ENCODE measurements at regions not wholly inside any gene's neighbourhood (a gene's known extent, or its start where the extent isn't known, plus 50 kb on each side); places are given as distances from the start of the nearest gene placed in this dataset.

- TF ChIP-seq FOXA1 (IDR thresholded peaks at IDR 0.05) = no peak
- TF ChIP-seq LEF1 (IDR thresholded peaks at IDR 0.05; ENCODE audit: borderline replicate concordance) = no peak
- TF ChIP-seq NFRKB (IDR thresholded peaks at IDR 0.05) = no peak
- TF ChIP-seq SP1 (IDR thresholded peaks at IDR 0.05) = no peak
- TF ChIP-seq TARDBP (IDR thresholded peaks at IDR 0.05) = no peak
- TF ChIP-seq FOXM1 (IDR thresholded peaks at IDR 0.05; ENCODE audit: borderline replicate concordance) = no peak
- TF ChIP-seq FOXK2 (IDR thresholded peaks at IDR 0.05) = no peak
- no peak for TF ChIP-seq ZNF384 (IDR thresholded peaks at IDR 0.05)
- no peak for TF ChIP-seq BHLHE40 (IDR thresholded peaks at IDR 0.05; ENCODE audit: borderline replicate concordance)
- no peak for TF ChIP-seq CTBP1 (IDR thresholded peaks at IDR 0.05; ENCODE audit: borderline replicate concordance)
- no peak for TF ChIP-seq ARNT (IDR thresholded peaks at IDR 0.05)
- TF ChIP-seq SUZ12 (IDR thresholded peaks at IDR 0.05) = no peak
Measured at GRCh38 chr14:53494587-53494986, 341.5 kb upstream of the DDHD1 start.

All from HEK293T (cell line).